Astrocyte (in vitro differentiated cells and primary cell): ENCODE measurements at regions not wholly inside any gene's neighbourhood (a gene's known extent, or its start where the extent isn't known, plus 50 kb on each side); places are given as distances from the start of the nearest gene placed in this dataset.

Experiments used
- DNase-seq: peaks from one replicate; pipeline ENCODE4 v3.0.0-alpha.2; 2010; ENCODE audit warnings: low read depth
- FAIRE-seq: peaks from 2 replicates; lab custom pipeline; 2011; peaks lifted over from hg19 to GRCh38; lab: Jason Lieb, UNC
- H2AFZ ChIP-seq: 2 replicates; pipeline ENCODE4 v1.6.0; 2012; ENCODE audit warnings: low read depth, low read length, inconsistent platforms
- H3K27ac ChIP-seq: 2 replicates; pipeline ENCODE4 v1.5.1; 2011; ENCODE audit warnings: low read depth, low read length, inconsistent platforms
- H3K27me3 ChIP-seq: 2 replicates; pipeline ENCODE4 v1.6.0; 2011; ENCODE audit warnings: low read length, inconsistent platforms; ENCODE audit not compliant: insufficient read depth
- H3K36me3 ChIP-seq: 2 replicates; pipeline ENCODE4 v1.5.1; 2011; ENCODE audit warnings: low read length, inconsistent platforms; ENCODE audit not compliant: insufficient read depth
- H3K4me1 ChIP-seq: 2 replicates; pipeline ENCODE4 v1.5.1; 2011; ENCODE audit warnings: low read length, inconsistent platforms; ENCODE audit not compliant: insufficient read depth
- H3K4me2 ChIP-seq: 2 replicates; pipeline ENCODE4 v1.6.0; 2012; ENCODE audit warnings: low read length, inconsistent platforms
- H3K4me3 ChIP-seq: 2 replicates; pipeline ENCODE4 v1.5.1; 2011; ENCODE audit warnings: low read depth, mild to moderate bottlenecking, low read length, inconsistent platforms; ENCODE audit not compliant: insufficient read depth
- H3K79me2 ChIP-seq: 2 replicates; pipeline ENCODE4 v1.6.0; 2012; ENCODE audit warnings: mild to moderate bottlenecking, low read length, inconsistent platforms; ENCODE audit not compliant: insufficient read depth
- H3K9ac ChIP-seq: 2 replicates; pipeline ENCODE4 v1.6.0; 2012; ENCODE audit warnings: mild to moderate bottlenecking, low read length, inconsistent platforms
- H3K9me3 ChIP-seq: 2 replicates; pipeline ENCODE4 v1.5.1; 2012; ENCODE audit warnings: low read depth, mild to moderate bottlenecking, low read length, inconsistent platforms; ENCODE audit not compliant: insufficient read depth
- H4K20me1 ChIP-seq: 2 replicates; pipeline ENCODE4 v1.6.0; 2012; ENCODE audit warnings: low read length, inconsistent platforms; ENCODE audit not compliant: insufficient read depth
- H3K27ac Mint-ChIP-seq: one replicate; pipeline ENCODE4 v1.8.0; 2021; ENCODE audit warnings: mild to moderate bottlenecking, mixed read lengths; ENCODE audit not compliant: unreplicated experiment
- H3K27me3 Mint-ChIP-seq: one replicate; pipeline ENCODE4 v1.8.0; 2021; ENCODE audit warnings: low read depth, mixed read lengths; ENCODE audit not compliant: unreplicated experiment
- H3K36me3 Mint-ChIP-seq: one replicate; pipeline ENCODE4 v1.8.0; 2021; ENCODE audit warnings: low read depth, mixed read lengths; ENCODE audit not compliant: unreplicated experiment
- H3K4me1 Mint-ChIP-seq: one replicate; pipeline ENCODE4 v1.8.0; 2021; ENCODE audit warnings: low read depth, mixed read lengths; ENCODE audit not compliant: unreplicated experiment
- H3K4me3 Mint-ChIP-seq: one replicate; pipeline ENCODE4 v1.8.0; 2021; ENCODE audit warnings: mild to moderate bottlenecking, moderate library complexity, mixed read lengths; ENCODE audit not compliant: unreplicated experiment
- H3K9me3 Mint-ChIP-seq: one replicate; pipeline ENCODE4 v1.8.0; 2021; ENCODE audit warnings: mild to moderate bottlenecking, mixed read lengths; ENCODE audit not compliant: unreplicated experiment
- CTCF ChIP-seq: IDR thresholded peaks from 2 replicates; pipeline ENCODE4 v1.5.1; 2011; ENCODE audit warnings: low read depth, mild to moderate bottlenecking, inconsistent platforms, low read length, moderate library complexity; ENCODE audit not compliant: insufficient read depth
- EZH2 ChIP-seq: IDR thresholded peaks from 2 replicates; pipeline ENCODE4 v1.6.1; 2012; ENCODE audit warnings: mild to moderate bottlenecking, low read length, inconsistent platforms; ENCODE audit not compliant: insufficient read depth

GRCh38 chr15:61750271-61751084, 309.8 kb downstream of the VPS13C start:
- H3K27me3 ChIP-seq, result peaks cover 2% of the 10 kb centered on the region
- no peaks in the 10 kb centered on the region for H3K9me3 ChIP-seq
- H2AFZ ChIP-seq, result no peak overlapping the region
- no peaks in the 10 kb centered on the region for H3K36me3 ChIP-seq
- Mint-ChIP-seq H3K36me3 (no peaks in the 10 kb centered on the region), H3K4me3 (no peak overlapping the region), H3K4me1 (no peaks in the 10 kb centered on the region), H3K9me3 (no peaks in the 10 kb centered on the region), H3K27me3 (no peaks in the 10 kb centered on the region), H3K27ac (no peak overlapping the region)
- H3K4me3 ChIP-seq, result no peak overlapping the region
- no peak for TF ChIP-seq CTCF
- TF ChIP-seq EZH2, result no peak
- no peak for FAIRE-seq
- no peak for DNase-seq
- H3K79me2 ChIP-seq, result no peaks in the 10 kb centered on the region
- H3K27ac ChIP-seq, result no peak overlapping the region
- no peak overlapping the region for H3K4me2 ChIP-seq
- no peaks in the 10 kb centered on the region for H4K20me1 ChIP-seq
- no peak overlapping the region for H3K9ac ChIP-seq
- H3K4me1 ChIP-seq, result no peaks in the 10 kb centered on the region

GRCh38 chr15:61749169-61749568, 311.1 kb downstream of the VPS13C start:
- Mint-ChIP-seq H3K9me3 (no peaks in the 10 kb centered on the region), H3K36me3 (no peaks in the 10 kb centered on the region), H3K27ac (no peak overlapping the region), H3K27me3 (peaks cover 9% of the 10 kb centered on the region), H3K4me3 (no peak overlapping the region), H3K4me1 (no peaks in the 10 kb centered on the region)
- Histone ChIP-seq H3K27ac (no peak overlapping the region), H3K4me2 (no peak overlapping the region), H4K20me1 (no peaks in the 10 kb centered on the region), H3K27me3 (peaks cover 2% of the 10 kb centered on the region), H3K9me3 (no peaks in the 10 kb centered on the region), H3K36me3 (no peaks in the 10 kb centered on the region), H3K4me1 (no peaks in the 10 kb centered on the region), H3K9ac (no peak overlapping the region), H3K79me2 (no peaks in the 10 kb centered on the region), H3K4me3 (no peak overlapping the region), H2AFZ (no peak overlapping the region)
- no peak for TF ChIP-seq CTCF
- no peak for TF ChIP-seq EZH2
- DNase-seq (no peak), FAIRE-seq (no peak)

GRCh38 chr15:61748529-61748928, 311.7 kb downstream of the VPS13C start:
- Mint-ChIP-seq H3K4me1 (no peaks in the 10 kb centered on the region), H3K27ac (no peak overlapping the region), H3K27me3 (peaks cover 11% of the 10 kb centered on the region), H3K36me3 (no peaks in the 10 kb centered on the region), H3K9me3 (no peaks in the 10 kb centered on the region), H3K4me3 (no peak overlapping the region)
- Histone ChIP-seq H3K9me3 (no peaks in the 10 kb centered on the region), H3K79me2 (no peaks in the 10 kb centered on the region), H3K4me1 (no peaks in the 10 kb centered on the region), H3K27me3 (peaks cover 2% of the 10 kb centered on the region), H3K4me2 (no peak overlapping the region), H3K27ac (no peak overlapping the region), H3K9ac (no peak overlapping the region), H2AFZ (no peak overlapping the region), H3K4me3 (no peak overlapping the region), H3K36me3 (no peaks in the 10 kb centered on the region), H4K20me1 (no peaks in the 10 kb centered on the region)
- TF ChIP-seq CTCF, result no peak
- FAIRE-seq (no peak), DNase-seq (no peak)
